SH-SY5Y (cell line): ENCODE measurements at regions not wholly inside any gene's neighbourhood (a gene's known extent, or its start where the extent isn't known, plus 50 kb on each side); places are given as distances from the start of the nearest gene placed in this dataset.

Source experiments
- GATA2 ChIP-seq: IDR thresholded peaks from 2 replicates; pipeline ENCODE4 v1.6.1; 2011; ENCODE audit warnings: mild to moderate bottlenecking, low read depth, low read length
- GATA3 ChIP-seq: IDR thresholded peaks from 2 replicates; pipeline ENCODE4 v1.6.1; 2011; ENCODE audit warnings: low read depth, mild to moderate bottlenecking, low read length, moderate library complexity

DNA sequence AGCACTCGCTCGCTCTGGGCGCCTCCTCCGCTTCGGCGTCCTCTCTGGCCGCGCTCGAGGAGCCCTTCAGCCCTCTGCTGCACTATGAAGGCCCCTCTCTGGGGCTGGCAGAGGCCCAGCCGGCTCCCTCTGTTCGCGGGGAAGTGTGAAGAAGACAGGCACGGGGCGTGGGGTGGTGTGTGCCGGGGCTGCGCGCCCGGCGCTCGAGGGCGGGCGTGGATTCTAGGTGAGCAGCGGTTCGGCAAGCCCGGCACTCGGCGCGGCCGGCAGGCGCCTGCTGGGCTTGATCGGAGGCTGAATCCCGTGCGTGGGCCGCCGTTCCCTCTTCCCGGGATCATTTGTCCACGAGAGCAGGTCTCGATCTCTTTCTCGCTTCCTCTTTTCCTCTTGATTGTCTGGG, 153.0 kb downstream of the SLC35B3 start:
- TF ChIP-seq GATA3, result no peak
- TF ChIP-seq GATA2, result no peak
